Prostate gland (tissue), 2 donors: ENCODE measurements at regions not wholly inside any gene's neighbourhood (a gene's known extent, or its start where the extent isn't known, plus 50 kb on each side); places are given as distances from the start of the nearest gene placed in this dataset.

ENCODE experiments used
- CTCF ChIP-seq, 4 experiments: fragments of 200-600 bp in 2 of 4; fragments of 450-650 bp in 2 of 4; sonication (generic) in 2 of 4; IDR thresholded peaks; 1 replicate in 3 of 4; 2 replicates in 1 of 4; pipeline ENCODE4 v1.5.1; 2016 to 2019; ENCODE audit warnings: antibody characterized with exemption in 4 of 4, mild to moderate bottlenecking in 2 of 4, moderate library complexity in 2 of 4
- POLR2A ChIP-seq: fragments of 450-650 bp; IDR thresholded peaks from one replicate; pipeline ENCODE4 v1.6.1; 2016; ENCODE audit warnings: antibody characterized with exemption, mild to moderate bottlenecking
- POLR2AphosphoS5 ChIP-seq: sonication (generic); formaldehyde crosslinking; IDR thresholded peaks from one replicate; pipeline ENCODE4 v1.6.1; 2017; ENCODE audit warnings: antibody characterized with exemption

GRCh38 chr5:82403724-82404123 lies 125.6 kb upstream of the RPS23 start:
- TF ChIP-seq POLR2A (no peak), CTCF (IDR thresholded peaks at IDR 0.05) (no peak), POLR2AphosphoS5 (no peak)
